ENCODE measurements at regions not wholly inside any gene's neighbourhood (a gene's known extent, or its start where the extent isn't known, plus 50 kb on each side); places are given as distances from the start of the nearest gene placed in this dataset.

DNA sequence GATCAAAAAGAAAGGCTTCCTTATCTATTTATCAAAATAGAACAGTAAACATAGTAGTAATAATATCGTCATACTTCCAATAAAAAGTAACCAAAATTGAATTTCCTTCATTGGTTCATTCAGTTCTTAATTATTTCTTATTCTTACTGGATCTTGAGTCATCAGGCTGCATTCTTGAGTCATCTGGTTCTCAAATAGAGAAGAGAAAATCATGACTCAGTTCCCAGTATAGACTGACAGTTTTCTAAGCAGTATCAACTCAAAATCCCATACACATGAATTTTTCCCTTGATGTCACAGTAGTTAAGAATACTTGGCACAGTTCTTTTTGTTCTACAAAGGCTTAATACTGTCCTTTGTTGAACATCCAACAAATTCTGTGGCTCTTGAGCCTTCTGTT, 626.9 kb upstream of the ADGRL4 start:
- no peak overlapping the region for H3K4me3 ChIP-seq (replicated peaks in 1 of 3; ENCODE audit: low read depth in 2 of 3, low read length in 3 of 3)
- H3K27me3 ChIP-seq (ENCODE audit: control insufficient read depth in 2 of 2, insufficient read depth in 2 of 2, low read length in 2 of 2): no peaks in the 10 kb centered on the region
- no peak for DNase-seq
- H3K4me1 Mint-ChIP-seq: no peaks in the 10 kb centered on the region
- H4K20me1 ChIP-seq (ENCODE audit: insufficient read depth, low read length): no peaks in the 10 kb centered on the region
- H3K4me3 Mint-ChIP-seq: no peak overlapping the region
- H3K27ac Mint-ChIP-seq: no peak overlapping the region
- H3K9ac ChIP-seq (ENCODE audit: insufficient read depth, low read length, poor library complexity, severe bottlenecking): no peak overlapping the region
- no peaks in the 10 kb centered on the region for H3K27me3 Mint-ChIP-seq (ENCODE audit: low read depth in 3 of 3)
- no peak overlapping the region for H3K4me2 ChIP-seq (replicated peaks; ENCODE audit: extremely low read depth, low read length, poor library complexity, severe bottlenecking)
- WGBS (ENCODE audit: insufficient coverage): no CpG with 5 or more reads among the region's 1 CpG
- no peak overlapping the region for H3K27ac ChIP-seq (ENCODE audit: low read depth in 1 of 2, low read length in 2 of 2)
- no peaks in the 10 kb centered on the region for H3K4me1 ChIP-seq (ENCODE audit: control insufficient read depth in 1 of 2, insufficient read depth in 2 of 2, low read length in 2 of 2)
- no peaks in the 10 kb centered on the region for H3K36me3 Mint-ChIP-seq
- peaks cover 0 to 11% (median 0%) of the 10 kb centered on the region in 7 donors for H3K9me3 Mint-ChIP-seq
- intact Hi-C loops (cut with micrococcal nuclease): no loop called here
- H3K36me3 ChIP-seq (replicated peaks in 1 of 2; ENCODE audit: control insufficient read depth in 1 of 2, insufficient read depth in 2 of 2, low read length in 2 of 2): no peaks in the 10 kb centered on the region
- H2AFZ ChIP-seq (ENCODE audit: insufficient read depth, low read depth, low read length, poor library complexity, severe bottlenecking): no peak overlapping the region
- TF ChIP-seq, protein P1, sequence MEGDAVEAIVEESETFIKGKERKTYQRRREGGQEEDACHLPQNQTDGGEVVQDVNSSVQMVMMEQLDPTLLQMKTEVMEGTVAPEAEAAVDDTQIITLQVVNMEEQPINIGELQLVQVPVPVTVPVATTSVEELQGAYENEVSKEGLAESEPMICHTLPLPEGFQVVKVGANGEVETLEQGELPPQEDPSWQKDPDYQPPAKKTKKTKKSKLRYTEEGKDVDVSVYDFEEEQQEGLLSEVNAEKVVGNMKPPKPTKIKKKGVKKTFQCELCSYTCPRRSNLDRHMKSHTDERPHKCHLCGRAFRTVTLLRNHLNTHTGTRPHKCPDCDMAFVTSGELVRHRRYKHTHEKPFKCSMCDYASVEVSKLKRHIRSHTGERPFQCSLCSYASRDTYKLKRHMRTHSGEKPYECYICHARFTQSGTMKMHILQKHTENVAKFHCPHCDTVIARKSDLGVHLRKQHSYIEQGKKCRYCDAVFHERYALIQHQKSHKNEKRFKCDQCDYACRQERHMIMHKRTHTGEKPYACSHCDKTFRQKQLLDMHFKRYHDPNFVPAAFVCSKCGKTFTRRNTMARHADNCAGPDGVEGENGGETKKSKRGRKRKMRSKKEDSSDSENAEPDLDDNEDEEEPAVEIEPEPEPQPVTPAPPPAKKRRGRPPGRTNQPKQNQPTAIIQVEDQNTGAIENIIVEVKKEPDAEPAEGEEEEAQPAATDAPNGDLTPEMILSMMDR (IDR thresholded peaks at IDR 0.05): no peak
- H3K79me2 ChIP-seq (ENCODE audit: insufficient read depth, low read length): no peaks in the 10 kb centered on the region
- H3K9me3 ChIP-seq (replicated peaks in 1 of 2; ENCODE audit: control insufficient read depth in 1 of 2, insufficient read depth in 1 of 2, low read length in 2 of 2): peaks cover 0 to 7% of the 10 kb centered on the region in 2 donors

DNA sequence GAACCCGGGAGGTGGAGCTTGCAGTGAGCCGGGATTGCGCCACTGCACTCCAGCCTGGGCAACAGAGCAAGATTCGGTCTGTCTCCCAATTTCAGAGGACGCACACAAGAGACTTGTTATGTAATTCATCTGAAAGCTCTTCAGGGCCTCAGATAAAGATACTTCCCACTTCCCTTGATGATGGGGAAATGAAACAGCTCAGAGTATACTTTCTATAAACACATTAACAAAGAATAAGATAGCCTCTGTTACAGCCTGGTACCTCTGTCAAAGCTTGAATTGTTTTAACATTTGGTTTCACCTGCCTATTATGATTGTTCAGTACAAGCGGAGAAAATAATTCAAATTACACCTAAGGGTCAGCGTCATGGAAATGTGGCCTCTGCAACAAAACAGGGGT, 622.9 kb upstream of the ADGRL4 start:
- H3K27me3 Mint-ChIP-seq (ENCODE audit: low read depth in 3 of 3): no peaks in the 10 kb centered on the region

More for the DNA sequence above, 622.9 kb upstream of the ADGRL4 start:
- H2AFZ ChIP-seq (ENCODE audit: insufficient read depth, low read depth, low read length, poor library complexity, severe bottlenecking): no peak overlapping the region
- H3K4me1 ChIP-seq (ENCODE audit: control insufficient read depth in 1 of 2, insufficient read depth in 2 of 2, low read length in 2 of 2): no peaks in the 10 kb centered on the region
- H3K9me3 Mint-ChIP-seq: peaks cover 0 to 7% (median 2%) of the 10 kb centered on the region in 7 donors
- no peaks in the 10 kb centered on the region for H3K36me3 Mint-ChIP-seq
- peaks cover 3 to 4% of the 10 kb centered on the region in 2 donors for H3K9me3 ChIP-seq (replicated peaks in 1 of 2; ENCODE audit: control insufficient read depth in 1 of 2, insufficient read depth in 1 of 2, low read length in 2 of 2)
- H3K9ac ChIP-seq (ENCODE audit: insufficient read depth, low read length, poor library complexity, severe bottlenecking): no peak overlapping the region
- no peaks in the 10 kb centered on the region for H3K79me2 ChIP-seq (ENCODE audit: insufficient read depth, low read length)
- no peaks in the 10 kb centered on the region for H3K27me3 ChIP-seq (ENCODE audit: control insufficient read depth in 2 of 2, insufficient read depth in 2 of 2, low read length in 2 of 2)
- no peak overlapping the region for H3K27ac ChIP-seq (ENCODE audit: low read depth in 1 of 2, low read length in 2 of 2)
- no peak overlapping the region for H3K4me2 ChIP-seq (replicated peaks; ENCODE audit: extremely low read depth, low read length, poor library complexity, severe bottlenecking)
- TF ChIP-seq, protein P1 (IDR thresholded peaks at IDR 0.05): no peak
- no peak overlapping the region for H3K4me3 ChIP-seq (replicated peaks in 1 of 3; ENCODE audit: low read depth in 2 of 3, low read length in 3 of 3)
- no peak overlapping the region for H3K27ac Mint-ChIP-seq
- no peak for DNase-seq
- no peaks in the 10 kb centered on the region for H3K4me1 Mint-ChIP-seq
- H3K36me3 ChIP-seq (replicated peaks in 1 of 2; ENCODE audit: control insufficient read depth in 1 of 2, insufficient read depth in 2 of 2, low read length in 2 of 2): no peaks in the 10 kb centered on the region
- H4K20me1 ChIP-seq (ENCODE audit: insufficient read depth, low read length): no peaks in the 10 kb centered on the region
- intact Hi-C loops (cut with micrococcal nuclease): no loop called here
- H3K4me3 Mint-ChIP-seq: no peak overlapping the region
- WGBS (ENCODE audit: insufficient coverage): no CpG with 5 or more reads among the region's 7 CpGs
